ENCODE measurements at regions not wholly inside any gene's neighbourhood (a gene's known extent, or its start where the extent isn't known, plus 50 kb on each side); places are given as distances from the start of the nearest gene placed in this dataset.

- no peak for TF ChIP-seq CTCF (IDR thresholded peaks at IDR 0.05)
- TF ChIP-seq POLR2A (IDR thresholded peaks at IDR 0.05) = no peak
Observed at GRCh38 chr4:124555959-124556358, 156.6 kb downstream of the ANKRD50 start.
